ENCODE measurements at regions not wholly inside any gene's neighbourhood (a gene's known extent, or its start where the extent isn't known, plus 50 kb on each side); places are given as distances from the start of the nearest gene placed in this dataset.
A peak's percentile ranks its signal among the peaks of the same experiment; 100 is the strongest.

GRCh38 chr2:217443601-217444000, 559.2 kb downstream of the TNS1 start (continued):
- TF ChIP-seq ATF3 (IDR thresholded peaks at IDR 0.05; ENCODE audit: borderline replicate concordance, extremely low read depth, low read depth, low read length) = no peak
- TF ChIP-seq, protein P1, sequence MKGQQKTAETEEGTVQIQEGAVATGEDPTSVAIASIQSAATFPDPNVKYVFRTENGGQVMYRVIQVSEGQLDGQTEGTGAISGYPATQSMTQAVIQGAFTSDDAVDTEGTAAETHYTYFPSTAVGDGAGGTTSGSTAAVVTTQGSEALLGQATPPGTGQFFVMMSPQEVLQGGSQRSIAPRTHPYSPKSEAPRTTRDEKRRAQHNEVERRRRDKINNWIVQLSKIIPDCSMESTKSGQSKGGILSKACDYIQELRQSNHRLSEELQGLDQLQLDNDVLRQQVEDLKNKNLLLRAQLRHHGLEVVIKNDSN (IDR thresholded peaks at IDR 0.05; ENCODE audit: borderline replicate concordance, extremely low read length, insufficient read depth, low read depth, low read length) = no peak
- TF ChIP-seq BMI1 (IDR thresholded peaks at IDR 0.05; ENCODE audit: borderline replicate concordance) = no peak

- H3K27me3 ChIP-seq (replicated peaks in 1 of 2; ENCODE audit: control insufficient read depth in 2 of 2, insufficient read depth in 2 of 2, low read length in 1 of 2) = no peaks in the 10 kb centered on the region
- in situ Hi-C loops (cut with MboI) (no loop called here), intact Hi-C loops (cut with micrococcal nuclease; ENCODE audit: unreplicated experiment) (loop anchor here (10.0 kb wide), 1 partner anchor 355 kb away; no protein-coding TSS in a partner anchor)
- DNase-seq (ENCODE audit: low read depth, low spot score) (no peak), FAIRE-seq (peak; percentile 56), ATAC-seq (peak; percentile 85)
- no peak overlapping the region for H2AFZ ChIP-seq (ENCODE audit: control insufficient read depth, low read depth, low read length)
- WGBS (ENCODE audit: insufficient coverage, insufficient replicate concordance, low lambda C conversion rate, missing lambda C conversion rate) = 0% methylated on average over 1 of the region's 1 CpG
- H3K9ac ChIP-seq (ENCODE audit: control insufficient read depth, insufficient read depth, low read length) = no peak overlapping the region
- ChIA-PET POLR2A (no interaction called here), CTCF (no interaction called here), SMC1A (ENCODE audit: uncharacterized antibody, unreplicated experiment) (no interaction called here), RAD21 (ENCODE audit: unreplicated experiment) (no interaction called here)
- TF ChIP-seq RUNX3 (IDR thresholded peaks at IDR 0.05; ENCODE audit: low read length) (peak; percentile 46; the same call in 1 of the 2 replicates), WRNIP1 (IDR thresholded peaks at IDR 0.05; ENCODE audit: borderline replicate concordance, low read depth, low read length) (no peak), RAD21 (IDR thresholded peaks at IDR 0.05; ENCODE audit: insufficient read depth, low read depth, low read length) (no peak), JUNB (IDR thresholded peaks at IDR 0.05) (peak; percentile 31; the same call in 1 of the 2 replicates), IRF4 (IDR thresholded peaks at IDR 0.05; ENCODE audit: low read depth, low read length) (no peak), NFIC (IDR thresholded peaks at IDR 0.05; ENCODE audit: low read depth, low read length) (peak; percentile 61), STAT1 (conservative IDR thresholded peaks at IDR 0.05) (no peak), MXI1 (IDR thresholded peaks at IDR 0.05; ENCODE audit: low read depth, low read length) (no peak), ATF3 (IDR thresholded peaks at IDR 0.05; ENCODE audit: borderline replicate concordance, extremely low read depth, low read depth, low read length) (no peak), MEF2A (IDR thresholded peaks at IDR 0.05; ENCODE audit: insufficient read depth, low read depth, low read length) (peak; percentile 76), CHD2 (IDR thresholded peaks at IDR 0.05; ENCODE audit: borderline replicate concordance, low read depth, low read length) (no peak), ZNF217 (IDR thresholded peaks at IDR 0.05) (no peak), ZNF24 (IDR thresholded peaks at IDR 0.05) (no peak), TARDBP (IDR thresholded peaks at IDR 0.05; ENCODE audit: borderline replicate concordance) (no peak), SREBF2 (IDR thresholded peaks at IDR 0.05; ENCODE audit: low read length) (no peak), EGR1 (IDR thresholded peaks at IDR 0.05; ENCODE audit: borderline replicate concordance in 1 of 2, low read depth in 2 of 2, low read length in 2 of 2) (no peak), RBBP5 (conservative IDR thresholded peaks at IDR 0.05) (no peak)
- TF ChIP-seq, protein P2, sequence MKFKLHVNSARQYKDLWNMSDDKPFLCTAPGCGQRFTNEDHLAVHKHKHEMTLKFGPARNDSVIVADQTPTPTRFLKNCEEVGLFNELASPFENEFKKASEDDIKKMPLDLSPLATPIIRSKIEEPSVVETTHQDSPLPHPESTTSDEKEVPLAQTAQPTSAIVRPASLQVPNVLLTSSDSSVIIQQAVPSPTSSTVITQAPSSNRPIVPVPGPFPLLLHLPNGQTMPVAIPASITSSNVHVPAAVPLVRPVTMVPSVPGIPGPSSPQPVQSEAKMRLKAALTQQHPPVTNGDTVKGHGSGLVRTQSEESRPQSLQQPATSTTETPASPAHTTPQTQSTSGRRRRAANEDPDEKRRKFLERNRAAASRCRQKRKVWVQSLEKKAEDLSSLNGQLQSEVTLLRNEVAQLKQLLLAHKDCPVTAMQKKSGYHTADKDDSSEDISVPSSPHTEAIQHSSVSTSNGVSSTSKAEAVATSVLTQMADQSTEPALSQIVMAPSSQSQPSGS (IDR thresholded peaks at IDR 0.05; ENCODE audit: low read length) = 0 out of 2 replicates have a peak, but pooled peaks have one; percentile 25
- H3K9me3 ChIP-seq (replicated peaks; ENCODE audit: control insufficient read depth, insufficient read depth, low read length) = no peaks in the 10 kb centered on the region; the same call in 2 of the 3 replicates
- no peak overlapping the region for H3K4me3 ChIP-seq
- BruUV-seq (replicated peaks) = no TSS peak
- H3K27ac ChIP-seq (ENCODE audit: control insufficient read depth, insufficient read depth) = peak overlapping the region; percentile 63
- no peaks in the 10 kb centered on the region for H4K20me1 ChIP-seq (ENCODE audit: control insufficient read depth, insufficient read depth)
- H3K4me2 ChIP-seq (ENCODE audit: control insufficient read depth, insufficient read depth) = peak overlapping the region; percentile 74
- peaks cover 17% of the 10 kb centered on the region for H3K4me1 ChIP-seq (ENCODE audit: control insufficient read depth, insufficient read depth, low read length)
- no peaks in the 10 kb centered on the region for H3K79me2 ChIP-seq (ENCODE audit: control insufficient read depth, insufficient read depth, low read length)
- no peaks in the 10 kb centered on the region for H3K36me3 ChIP-seq (ENCODE audit: control insufficient read depth in 2 of 2, insufficient read depth in 2 of 2, low read length in 1 of 2)
Observed at GRCh38 chr2:217440000-217440399, 562.8 kb downstream of the TNS1 start.

Data from GM12878 (cell line).